ENCODE measurements at regions not wholly inside any gene's neighbourhood (a gene's known extent, or its start where the extent isn't known, plus 50 kb on each side); places are given as distances from the start of the nearest gene placed in this dataset.

- no peak for DNase-seq
Observed at GRCh38 chr10:126787201-126787600, 116.7 kb upstream of the C10orf90 start.

GRCh38 chr10:126795318-126795717 is 109.9 kb upstream of the DOCK1 start:
- DNase-seq, result no peak

- DNase-seq, result no peak
Observed at GRCh38 chr10:126798649-126799048, 106.6 kb upstream of the DOCK1 start.

- DNase-seq, result no peak
Observed at GRCh38 chr10:126803394-126803793, 101.8 kb upstream of the DOCK1 start.

GRCh38 chr10:126804396-126804795 is 100.8 kb upstream of the DOCK1 start:
- DNase-seq, result no peak

GRCh38 chr10:126806498-126806897 is 98.7 kb upstream of the DOCK1 start:
- DNase-seq, result no peak

- no peak for DNase-seq
Observed at GRCh38 chr10:126806991-126807702, 98.1 kb upstream of the DOCK1 start.

- no peak for DNase-seq
Observed at GRCh38 chr10:126808103-126808502, 97.1 kb upstream of the DOCK1 start.

GRCh38 chr10:126813432-126813831 is 91.8 kb upstream of the DOCK1 start:
- no peak for DNase-seq

GRCh38 chr10:126833542-126833941 is 71.7 kb upstream of the DOCK1 start:
- no peak for DNase-seq

- DNase-seq, result no peak
Observed at GRCh38 chr10:126836009-126836408, 69.2 kb upstream of the DOCK1 start.

GRCh38 chr10:126838316-126838715 is 66.9 kb upstream of the DOCK1 start:
- DNase-seq, result no peak

GRCh38 chr10:126839094-126839761 is 66.0 kb upstream of the DOCK1 start:
- no peak for DNase-seq

- no peak for DNase-seq
Observed at GRCh38 chr10:126840576-126841135, 64.6 kb upstream of the DOCK1 start.

- no peak for DNase-seq
Observed at GRCh38 chr10:126841341-126841895, 63.8 kb upstream of the DOCK1 start.

GRCh38 chr10:126842356-126842755 is 62.9 kb upstream of the DOCK1 start:
- DNase-seq, result no peak

GRCh38 chr10:126842836-126843235 is 62.4 kb upstream of the DOCK1 start:
- no peak for DNase-seq

- no peak for DNase-seq
Observed at GRCh38 chr10:126843299-126843934, 61.8 kb upstream of the DOCK1 start.

GRCh38 chr10:126844406-126844805 is 60.8 kb upstream of the DOCK1 start:
- no peak for DNase-seq

GRCh38 chr10:126846469-126846868 is 58.8 kb upstream of the DOCK1 start:
- DNase-seq, result no peak

GRCh38 chr10:126846959-126847358 is 58.3 kb upstream of the DOCK1 start:
- no peak for DNase-seq

- DNase-seq, result no peak
Observed at GRCh38 chr10:126847666-126848065, 57.6 kb upstream of the DOCK1 start.

- DNase-seq, result no peak
Observed at GRCh38 chr10:126849646-126850045, 55.6 kb upstream of the DOCK1 start.
